GM12878 (cell line): ENCODE measurements at regions not wholly inside any gene's neighbourhood (a gene's known extent, or its start where the extent isn't known, plus 50 kb on each side); places are given as distances from the start of the nearest gene placed in this dataset.

Experiments used
- CBFB ChIP-seq: IDR thresholded peaks from 2 replicates; pipeline ENCODE4 v1.6.1; 2016; ENCODE audit warnings: antibody characterized with exemption, low read depth
- CTCF ChIP-seq, 3 experiments: IDR thresholded peaks in 2 of 3; conservative IDR thresholded peaks in 1 of 3; 2 replicates each; pipeline ENCODE4 v1.5.1; 2011; ENCODE audit warnings: low read depth in 3 of 3, low read length in 3 of 3, mild to moderate bottlenecking in 3 of 3, control low read depth in 2 of 3, moderate library complexity in 2 of 3, inconsistent platforms in 1 of 3, mixed read lengths in 1 of 3; ENCODE audit not compliant: control insufficient read depth in 2 of 3, insufficient read depth in 1 of 3; ENCODE audit errors: extremely low read depth in 1 of 3
- EGR1 ChIP-seq, 2 experiments: IDR thresholded peaks; 1 replicate in 1 of 2; 2 replicates in 1 of 2; pipeline ENCODE4 v1.6.1; 2011 to 2012; ENCODE audit warnings: low read depth in 2 of 2, low read length in 2 of 2, borderline replicate concordance in 1 of 2, mild to moderate bottlenecking in 1 of 2, moderate library complexity in 1 of 2
- ELK1 ChIP-seq: IDR thresholded peaks from 2 replicates; pipeline ENCODE4 v1.6.1; 2012; ENCODE audit warnings: low read depth, low read length, improper control_type of control experiment
- EP300 ChIP-seq, 2 experiments: fragments of 150-350 bp in 1 of 2; IDR thresholded peaks; 2 replicates each; pipeline ENCODE4 v1.6.1; 2011 to 2012; ENCODE audit warnings: low read depth in 2 of 2, low read length in 2 of 2, borderline replicate concordance in 1 of 2, improper control_type of control experiment in 1 of 2, inconsistent platforms in 1 of 2; ENCODE audit not compliant: control insufficient read depth in 1 of 2
- EZH2 ChIP-seq: IDR thresholded peaks from 2 replicates; pipeline ENCODE4 v1.6.1; 2012; ENCODE audit warnings: low read depth, mild to moderate bottlenecking, control low read depth, inconsistent platforms, low read length, borderline replicate concordance; ENCODE audit not compliant: control insufficient read depth
- PAX5 ChIP-seq: IDR thresholded peaks from 2 replicates; pipeline ENCODE4 v1.6.1; 2011; ENCODE audit warnings: low read depth, low read length, borderline replicate concordance
- POLR2AphosphoS5 ChIP-seq: IDR thresholded peaks from 2 replicates; pipeline ENCODE4 v1.6.1; 2011; ENCODE audit warnings: mild to moderate bottlenecking, low read length, inconsistent platforms
- TBL1XR1 ChIP-seq: IDR thresholded peaks from 2 replicates; pipeline ENCODE4 v1.6.1; 2012; ENCODE audit warnings: low read depth, low read length, improper control_type of control experiment
- TCF12 ChIP-seq: IDR thresholded peaks from 2 replicates; pipeline ENCODE4 v1.6.1; 2011; ENCODE audit warnings: low read depth, mild to moderate bottlenecking, low read length
- ZNF24 ChIP-seq: fragments of 450-650 bp; IDR thresholded peaks from 2 replicates; pipeline ENCODE4 v1.6.1; 2017; ENCODE audit warnings: antibody characterized with exemption, mild to moderate bottlenecking
- ZZZ3 ChIP-seq: IDR thresholded peaks from 2 replicates; pipeline ENCODE4 v1.6.1; 2011; ENCODE audit warnings: low read depth; ENCODE audit not compliant: control insufficient read depth, insufficient read length

DNA sequence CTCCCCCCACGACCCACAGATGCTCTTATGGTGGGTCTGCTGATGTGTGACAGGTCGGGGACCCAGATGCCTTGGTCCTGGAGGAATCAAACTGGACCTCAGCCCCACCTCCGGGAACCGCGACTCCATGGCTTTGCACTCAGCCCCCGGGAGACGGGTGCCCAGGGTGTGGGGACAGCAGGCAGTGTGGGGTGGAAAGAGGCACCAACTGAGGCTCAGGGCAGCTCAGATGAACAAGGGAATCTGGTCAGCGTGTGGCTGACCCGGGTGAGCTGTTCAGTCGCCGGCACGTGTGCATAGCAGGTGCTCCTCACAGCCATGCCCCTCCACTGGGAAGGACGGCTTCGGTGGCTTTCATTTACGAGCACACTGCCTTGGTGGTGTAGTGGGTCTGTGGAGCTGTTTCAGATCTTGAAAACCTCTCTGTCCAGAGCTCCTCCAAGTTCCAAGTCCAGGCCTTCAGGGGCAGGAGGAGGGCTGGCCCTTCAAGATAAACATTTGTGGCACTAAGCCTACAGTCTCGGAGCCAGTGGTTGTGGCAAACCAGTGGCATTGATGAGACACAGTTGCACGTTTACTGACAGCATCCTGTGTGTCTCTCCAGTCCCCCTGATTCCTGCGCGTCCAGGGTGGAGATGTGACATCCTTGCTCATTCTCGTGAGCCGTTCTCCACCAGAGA is 471.2 kb upstream of the HS6ST1 start:
- no peak for TF ChIP-seq ZNF24
- TF ChIP-seq CTCF (IDR thresholded peaks at IDR 0.05 in 2 of 3, conservative IDR thresholded peaks at IDR 0.05 in 1 of 3; ENCODE audit: control insufficient read depth in 2 of 3, extremely low read depth in 1 of 3, insufficient read depth in 1 of 3, low read depth in 3 of 3, low read length in 3 of 3), result no peak
- TF ChIP-seq ZZZ3, result no peak
- no peak for TF ChIP-seq EP300 (IDR thresholded peaks at IDR 0.05; ENCODE audit: borderline replicate concordance in 1 of 2, control insufficient read depth in 1 of 2, low read depth in 2 of 2, low read length in 2 of 2)
- TF ChIP-seq TBL1XR1, result no peak
- no peak for TF ChIP-seq PAX5
- TF ChIP-seq TCF12, result no peak
- no peak for TF ChIP-seq POLR2AphosphoS5
- TF ChIP-seq EZH2, result no peak
- TF ChIP-seq EGR1 (IDR thresholded peaks at IDR 0.05; ENCODE audit: borderline replicate concordance in 1 of 2, low read depth in 2 of 2, low read length in 2 of 2), result no peak
- no peak for TF ChIP-seq CBFB
- TF ChIP-seq ELK1, result no peak
